NCI-H2107 treated with DMSO at 0.1 percent for 48 hours (cell line): ENCODE measurements at regions not wholly inside any gene's neighbourhood (a gene's known extent, or its start where the extent isn't known, plus 50 kb on each side); places are given as distances from the start of the nearest gene placed in this dataset.

Experiments
- DNase-seq: peaks from one replicate; lab custom pipeline; 2025; ENCODE audit not compliant: unreplicated experiment; lab: John Stamatoyannopoulos, UW

- DNase-seq = no peak
Measured at GRCh38 chr6:165883851-165884640, 221.0 kb upstream of the PDE10A start.

- no peak for DNase-seq
Measured at GRCh38 chr6:165881806-165882205, 218.8 kb upstream of the PDE10A start.

- no peak for DNase-seq
Measured at GRCh38 chr6:165880686-165881085, 217.6 kb upstream of the PDE10A start.

GRCh38 chr6:165877773-165878172 lies 214.7 kb upstream of the PDE10A start:
- no peak for DNase-seq

GRCh38 chr6:165877192-165877591 lies 214.2 kb upstream of the PDE10A start:
- DNase-seq = no peak

GRCh38 chr6:165876588-165876987 lies 213.5 kb upstream of the PDE10A start:
- DNase-seq = no peak

- DNase-seq = no peak
Measured at GRCh38 chr6:165875946-165876345, 212.9 kb upstream of the PDE10A start.

- DNase-seq = no peak
Measured at GRCh38 chr6:165873976-165874375, 210.9 kb upstream of the PDE10A start.

GRCh38 chr6:165872811-165873210 lies 209.8 kb upstream of the PDE10A start:
- DNase-seq = no peak

- no peak for DNase-seq
Measured at GRCh38 chr6:165872311-165872710, 209.3 kb upstream of the PDE10A start.

- no peak for DNase-seq
Measured at GRCh38 chr6:165871571-165871970, 208.5 kb upstream of the PDE10A start.

GRCh38 chr6:165869526-165869925 lies 206.5 kb upstream of the PDE10A start:
- DNase-seq = no peak

- DNase-seq = no peak
Measured at GRCh38 chr6:165864925-165865324, 201.9 kb upstream of the PDE10A start.

- no peak for DNase-seq
Measured at GRCh38 chr6:165864218-165864617, 201.2 kb upstream of the PDE10A start.

GRCh38 chr6:165863801-165864200 lies 200.8 kb upstream of the PDE10A start:
- no peak for DNase-seq

- no peak for DNase-seq
Measured at GRCh38 chr6:165862813-165863212, 199.8 kb upstream of the PDE10A start.

- no peak for DNase-seq
Measured at GRCh38 chr6:165861226-165861625, 198.2 kb upstream of the PDE10A start.

GRCh38 chr6:165858586-165858985 lies 195.5 kb upstream of the PDE10A start:
- no peak for DNase-seq

GRCh38 chr6:165855856-165856255 lies 192.8 kb upstream of the PDE10A start:
- no peak for DNase-seq

GRCh38 chr6:165854863-165855593 lies 192.0 kb upstream of the PDE10A start:
- no peak for DNase-seq

- DNase-seq = no peak
Measured at GRCh38 chr6:165854061-165854862, 191.2 kb upstream of the PDE10A start.

GRCh38 chr6:165852676-165853075 lies 189.6 kb upstream of the PDE10A start:
- DNase-seq = no peak
